Thyroid gland (tissue), 4 donors: ENCODE measurements at regions not wholly inside any gene's neighbourhood (a gene's known extent, or its start where the extent isn't known, plus 50 kb on each side); places are given as distances from the start of the nearest gene placed in this dataset.

Source experiments
- DNase-seq, 2 donors: peaks; one replicate each; pipeline ENCODE4 v3.0.0-alpha.2; 2019
- H3K27ac ChIP-seq, 3 donors: fragments of 200-600 bp; sonication (generic); 1 replicate in 2 of 3; 2 replicates in 1 of 3; pipeline ENCODE4 v1.5.1; 2016 to 2019; ENCODE audit warnings: mild to moderate bottlenecking in 1 of 3, moderate library complexity in 1 of 3
- H3K27me3 ChIP-seq: fragments of 200-600 bp; sonication (generic); one replicate; pipeline ENCODE4 v1.5.1; 2019
- H3K36me3 ChIP-seq, 2 donors: fragments of 200-600 bp; sonication (generic); one replicate each; pipeline ENCODE4 v1.5.1; 2016 to 2019
- H3K4me1 ChIP-seq, 2 donors: fragments of 200-600 bp; sonication (generic); one replicate each; pipeline ENCODE4 v1.5.1; 2017 to 2019
- H3K4me3 ChIP-seq, 3 donors: fragments of 200-600 bp; sonication (generic); replicated peaks in 1 of 3; 1 replicate in 2 of 3; 2 replicates in 1 of 3; pipeline ENCODE4 v1.5.1; 2016; ENCODE audit warnings: mild to moderate bottlenecking in 1 of 3
- H3K9me3 ChIP-seq: fragments of 200-600 bp; sonication (generic); one replicate; pipeline ENCODE4 v1.5.1; 2017
- POLR2A ChIP-seq, 2 donors: fragments of 450-650 bp; IDR thresholded peaks; one replicate each; pipeline ENCODE4 v1.6.1; 2017; ENCODE audit warnings: antibody characterized with exemption in 2 of 2, mild to moderate bottlenecking in 2 of 2, moderate library complexity in 1 of 2
- WGBS, 2 donors: methylation state at CpG; one replicate each; pipeline ENCODE4 v1.1.5; 2017; 5-methylcytosine and 5-hydroxymethylcytosine counted together
- intact Hi-C: fragments of 100-400 bp; cut with DNase I; formaldehyde crosslinking; loops from one replicate; pipeline ENCODE4 v1.15.1; 2023
- TF ChIP-seq, protein P1 (sequence below), 6 experiments: fragments of 200-600 bp in 3 of 6; fragments of 450-650 bp in 3 of 6; sonication (generic) in 3 of 6; IDR thresholded peaks; one replicate each; pipeline ENCODE4 v1.5.1; 2016 to 2019; ENCODE audit warnings: antibody characterized with exemption in 6 of 6, mild to moderate bottlenecking in 2 of 6, inconsistent platforms in 1 of 6, moderate library complexity in 1 of 6

DNA sequence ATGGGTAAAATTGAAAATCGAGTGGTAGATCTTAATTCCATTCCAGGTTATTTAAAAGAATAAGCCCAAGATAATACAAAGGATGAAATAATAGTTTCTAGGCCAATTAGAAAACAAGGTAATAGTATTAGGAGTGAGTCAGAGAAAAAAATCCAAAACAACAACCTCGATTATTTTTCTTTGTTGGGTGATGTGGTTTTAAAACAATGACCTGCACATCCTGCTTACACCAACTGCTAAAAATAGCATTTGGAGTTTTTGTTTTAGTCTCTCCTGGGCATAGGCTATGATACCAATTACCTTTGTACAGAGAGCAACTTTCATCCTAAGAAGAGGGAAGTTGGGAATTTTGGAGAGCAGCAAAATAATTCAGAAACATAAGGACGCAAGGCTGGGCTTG lies 101.7 kb upstream of the MYO10 start:
- intact Hi-C loops: no loop called here

DNA sequence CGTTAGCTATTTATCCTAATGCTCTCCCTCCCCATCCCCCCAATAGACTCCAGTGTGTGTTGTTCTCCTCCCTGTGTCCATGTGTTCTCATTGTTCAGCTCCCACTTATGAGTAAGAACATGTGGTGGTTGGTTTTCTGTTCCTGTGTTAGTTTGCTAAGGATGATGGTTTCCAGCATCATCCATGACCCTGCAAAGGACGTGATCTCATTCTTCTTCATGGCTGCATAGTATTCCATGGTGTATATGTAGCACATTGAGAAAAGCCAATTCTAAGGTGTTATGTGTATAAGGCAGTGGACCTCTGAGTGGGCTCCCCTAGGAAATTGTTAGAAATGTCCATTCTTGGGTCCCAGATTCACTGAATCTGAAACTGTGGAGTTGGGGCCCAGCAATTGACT lies 103.1 kb upstream of the MYO10 start:
- Histone ChIP-seq H3K4me3 (no peak overlapping the region), H3K27ac (no peak overlapping the region), H3K9me3 (no peaks in the 10 kb centered on the region), H3K27me3 (no peaks in the 10 kb centered on the region), H3K36me3 (no peaks in the 10 kb centered on the region), H3K4me1 (no peaks in the 10 kb centered on the region)
- TF ChIP-seq, protein P1, sequence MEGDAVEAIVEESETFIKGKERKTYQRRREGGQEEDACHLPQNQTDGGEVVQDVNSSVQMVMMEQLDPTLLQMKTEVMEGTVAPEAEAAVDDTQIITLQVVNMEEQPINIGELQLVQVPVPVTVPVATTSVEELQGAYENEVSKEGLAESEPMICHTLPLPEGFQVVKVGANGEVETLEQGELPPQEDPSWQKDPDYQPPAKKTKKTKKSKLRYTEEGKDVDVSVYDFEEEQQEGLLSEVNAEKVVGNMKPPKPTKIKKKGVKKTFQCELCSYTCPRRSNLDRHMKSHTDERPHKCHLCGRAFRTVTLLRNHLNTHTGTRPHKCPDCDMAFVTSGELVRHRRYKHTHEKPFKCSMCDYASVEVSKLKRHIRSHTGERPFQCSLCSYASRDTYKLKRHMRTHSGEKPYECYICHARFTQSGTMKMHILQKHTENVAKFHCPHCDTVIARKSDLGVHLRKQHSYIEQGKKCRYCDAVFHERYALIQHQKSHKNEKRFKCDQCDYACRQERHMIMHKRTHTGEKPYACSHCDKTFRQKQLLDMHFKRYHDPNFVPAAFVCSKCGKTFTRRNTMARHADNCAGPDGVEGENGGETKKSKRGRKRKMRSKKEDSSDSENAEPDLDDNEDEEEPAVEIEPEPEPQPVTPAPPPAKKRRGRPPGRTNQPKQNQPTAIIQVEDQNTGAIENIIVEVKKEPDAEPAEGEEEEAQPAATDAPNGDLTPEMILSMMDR (IDR thresholded peaks at IDR 0.05): no peak
- TF ChIP-seq POLR2A (IDR thresholded peaks at IDR 0.05): no peak
- no peak for DNase-seq
- intact Hi-C loops: no loop called here
- WGBS, 2 donors: 88 to 98% methylated on average over 2 of the region's 2 CpGs

More for the DNA sequence above, 101.7 kb upstream of the MYO10 start:
- Histone ChIP-seq H3K27ac (no peak overlapping the region), H3K4me3 (no peak overlapping the region), H3K36me3 (no peaks in the 10 kb centered on the region), H3K27me3 (no peaks in the 10 kb centered on the region), H3K4me1 (no peaks in the 10 kb centered on the region), H3K9me3 (no peaks in the 10 kb centered on the region)
- 69% methylated on average over 3 of the region's 3 CpGs for WGBS, 2 donors
- DNase-seq: no peak
- TF ChIP-seq, protein P1 (IDR thresholded peaks at IDR 0.05): no peak
- no peak for TF ChIP-seq POLR2A (IDR thresholded peaks at IDR 0.05)

DNA sequence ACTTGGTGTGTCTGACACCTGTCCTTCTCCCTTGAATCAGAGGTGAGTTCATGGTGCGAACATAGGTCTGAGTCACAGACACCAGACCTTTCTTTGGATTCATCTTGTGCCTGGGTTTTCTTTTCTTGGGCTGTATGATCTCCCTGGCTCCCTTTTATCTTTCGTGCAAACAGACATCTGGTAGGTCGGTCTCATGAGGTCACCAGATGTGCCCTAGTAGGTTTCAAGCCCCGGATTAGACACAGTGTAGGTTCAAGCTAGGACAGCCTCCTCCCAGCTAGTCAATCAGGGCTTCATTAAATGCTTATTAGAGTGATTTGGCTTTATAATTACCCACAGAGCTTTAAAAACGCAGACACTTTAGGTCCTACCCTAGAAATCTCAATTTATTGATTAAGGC lies 106.0 kb upstream of the MYO10 start:
- H3K4me1 ChIP-seq: no peaks in the 10 kb centered on the region

DNA sequence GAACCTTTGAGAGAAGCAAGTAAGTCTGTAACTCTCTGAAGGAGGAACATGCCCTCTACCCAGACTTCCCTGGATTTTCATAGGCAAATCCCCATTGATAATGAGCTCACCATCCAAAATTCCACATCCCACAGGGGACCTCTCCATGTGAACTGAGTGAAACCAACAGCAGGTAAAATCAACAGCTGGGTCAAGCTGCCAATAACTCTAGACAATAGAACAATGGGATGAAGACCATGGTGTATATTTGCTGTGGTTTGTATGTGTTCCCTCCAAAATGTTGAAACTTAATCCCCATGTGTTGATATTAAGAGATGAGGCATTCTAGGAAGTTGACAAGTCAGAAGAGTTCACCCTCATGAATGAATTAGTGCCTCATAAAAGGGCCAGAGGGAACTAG lies 110.2 kb upstream of the MYO10 start:
- no peak overlapping the region for H3K27ac ChIP-seq
- H3K9me3 ChIP-seq: no peaks in the 10 kb centered on the region
- no peaks in the 10 kb centered on the region for H3K36me3 ChIP-seq
- H3K4me3 ChIP-seq: no peak overlapping the region
- H3K4me1 ChIP-seq: no peaks in the 10 kb centered on the region
- H3K27me3 ChIP-seq: no peaks in the 10 kb centered on the region
- no peak for TF ChIP-seq POLR2A (IDR thresholded peaks at IDR 0.05)
- TF ChIP-seq, protein P1 (IDR thresholded peaks at IDR 0.05): no peak
- intact Hi-C loops: no loop called here
- no peak for DNase-seq

More for the DNA sequence above, 106.0 kb upstream of the MYO10 start:
- DNase-seq: no peak
- WGBS, 2 donors: 92 to 93% methylated on average over 5 of the region's 5 CpGs
- Histone ChIP-seq H3K27ac (no peak overlapping the region), H3K27me3 (no peaks in the 10 kb centered on the region), H3K9me3 (no peaks in the 10 kb centered on the region), H3K36me3 (no peaks in the 10 kb centered on the region), H3K4me3 (no peak overlapping the region)
- intact Hi-C loops: no loop called here
- no peak for TF ChIP-seq POLR2A (IDR thresholded peaks at IDR 0.05)
- TF ChIP-seq, protein P1 (IDR thresholded peaks at IDR 0.05): no peak

DNA sequence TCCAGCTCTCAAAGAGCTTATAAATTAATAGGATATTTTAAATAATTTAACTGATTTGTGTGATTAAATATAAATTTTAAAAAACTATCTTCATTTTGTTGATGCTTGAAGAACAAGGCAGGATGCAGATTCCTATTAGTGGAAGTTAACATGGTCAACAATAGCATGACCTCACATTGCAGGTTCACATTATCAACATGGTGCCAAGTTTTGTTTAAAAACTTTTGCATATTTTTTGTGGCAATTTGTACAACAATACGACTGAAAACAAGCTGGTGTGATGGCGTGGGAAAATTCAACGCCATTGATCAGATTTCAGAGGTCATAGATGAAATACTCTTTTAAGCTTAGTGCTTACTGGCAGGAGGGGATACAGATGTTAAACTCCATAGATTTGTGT lies 114.1 kb upstream of the MYO10 start:
- intact Hi-C loops: no loop called here
- 78 to 87% methylated on average over 3 of the region's 3 CpGs for WGBS, 2 donors

More for the DNA sequence above, 114.1 kb upstream of the MYO10 start:
- Histone ChIP-seq H3K27ac (no peak overlapping the region), H3K4me1 (no peaks in the 10 kb centered on the region), H3K9me3 (no peaks in the 10 kb centered on the region), H3K36me3 (no peaks in the 10 kb centered on the region), H3K27me3 (no peaks in the 10 kb centered on the region), H3K4me3 (no peak overlapping the region)
- DNase-seq: no peak
- TF ChIP-seq POLR2A (IDR thresholded peaks at IDR 0.05): no peak
- TF ChIP-seq, protein P1 (IDR thresholded peaks at IDR 0.05): no peak
